ENCODE measurements at regions not wholly inside any gene's neighbourhood (a gene's known extent, or its start where the extent isn't known, plus 50 kb on each side); places are given as distances from the start of the nearest gene placed in this dataset.

- no peak overlapping the region for H3K27ac ChIP-seq
- H3K4me3 ChIP-seq (replicated peaks in 1 of 3), result no peak overlapping the region
- 70 to 75% methylated on average over 22 of the region's 22 CpGs for WGBS, 2 donors
- no peak for DNase-seq
- no peaks in the 10 kb centered on the region for H3K9me3 ChIP-seq
- TF ChIP-seq, protein P1, sequence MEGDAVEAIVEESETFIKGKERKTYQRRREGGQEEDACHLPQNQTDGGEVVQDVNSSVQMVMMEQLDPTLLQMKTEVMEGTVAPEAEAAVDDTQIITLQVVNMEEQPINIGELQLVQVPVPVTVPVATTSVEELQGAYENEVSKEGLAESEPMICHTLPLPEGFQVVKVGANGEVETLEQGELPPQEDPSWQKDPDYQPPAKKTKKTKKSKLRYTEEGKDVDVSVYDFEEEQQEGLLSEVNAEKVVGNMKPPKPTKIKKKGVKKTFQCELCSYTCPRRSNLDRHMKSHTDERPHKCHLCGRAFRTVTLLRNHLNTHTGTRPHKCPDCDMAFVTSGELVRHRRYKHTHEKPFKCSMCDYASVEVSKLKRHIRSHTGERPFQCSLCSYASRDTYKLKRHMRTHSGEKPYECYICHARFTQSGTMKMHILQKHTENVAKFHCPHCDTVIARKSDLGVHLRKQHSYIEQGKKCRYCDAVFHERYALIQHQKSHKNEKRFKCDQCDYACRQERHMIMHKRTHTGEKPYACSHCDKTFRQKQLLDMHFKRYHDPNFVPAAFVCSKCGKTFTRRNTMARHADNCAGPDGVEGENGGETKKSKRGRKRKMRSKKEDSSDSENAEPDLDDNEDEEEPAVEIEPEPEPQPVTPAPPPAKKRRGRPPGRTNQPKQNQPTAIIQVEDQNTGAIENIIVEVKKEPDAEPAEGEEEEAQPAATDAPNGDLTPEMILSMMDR (IDR thresholded peaks at IDR 0.05), result no peak
- TF ChIP-seq POLR2A (IDR thresholded peaks at IDR 0.05), result no peak
- no peaks in the 10 kb centered on the region for H3K36me3 ChIP-seq
- H3K27me3 ChIP-seq, result no peaks in the 10 kb centered on the region
- intact Hi-C loops (cut with DNase I), result no loop called here
- H3K4me1 ChIP-seq, result no peaks in the 10 kb centered on the region
These were observed 81.7 kb upstream of the SHISAL1 start for GRCh38 chr22:44394246-44395117.

DNA sequence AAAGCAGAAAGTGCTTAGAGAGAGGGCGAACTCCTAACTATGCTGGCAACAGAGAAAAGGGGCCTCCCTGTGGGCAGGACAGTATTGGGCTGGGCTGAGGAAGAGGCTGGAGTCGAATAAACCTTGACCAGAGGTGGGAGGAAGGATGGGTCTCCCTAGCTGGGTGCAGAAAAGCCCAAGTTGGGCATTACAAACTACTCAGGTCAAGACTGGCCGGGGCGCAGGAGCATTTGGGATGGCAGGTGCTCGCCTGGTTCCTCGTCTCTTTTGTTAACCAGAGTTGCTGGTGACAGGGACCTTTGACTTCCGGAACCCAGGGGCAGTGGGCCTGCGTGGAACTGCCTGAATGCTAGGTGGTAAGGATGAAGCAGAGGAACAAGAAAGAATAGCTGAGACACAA, 80.3 kb upstream of the SHISAL1 start:
- H3K27me3 ChIP-seq, result no peaks in the 10 kb centered on the region
- intact Hi-C loops (cut with DNase I), result no loop called here
- TF ChIP-seq, protein P1 (IDR thresholded peaks at IDR 0.05), result no peak
- TF ChIP-seq POLR2A (IDR thresholded peaks at IDR 0.05), result no peak
- H3K4me1 ChIP-seq, result no peaks in the 10 kb centered on the region
- WGBS, 2 donors, result 72 to 91% methylated on average over 8 of the region's 8 CpGs
- DNase-seq, result no peak
- no peak overlapping the region for H3K4me3 ChIP-seq (replicated peaks in 1 of 3)
- H3K9me3 ChIP-seq, result no peaks in the 10 kb centered on the region
- H3K27ac ChIP-seq, result no peak overlapping the region
- no peaks in the 10 kb centered on the region for H3K36me3 ChIP-seq

DNA sequence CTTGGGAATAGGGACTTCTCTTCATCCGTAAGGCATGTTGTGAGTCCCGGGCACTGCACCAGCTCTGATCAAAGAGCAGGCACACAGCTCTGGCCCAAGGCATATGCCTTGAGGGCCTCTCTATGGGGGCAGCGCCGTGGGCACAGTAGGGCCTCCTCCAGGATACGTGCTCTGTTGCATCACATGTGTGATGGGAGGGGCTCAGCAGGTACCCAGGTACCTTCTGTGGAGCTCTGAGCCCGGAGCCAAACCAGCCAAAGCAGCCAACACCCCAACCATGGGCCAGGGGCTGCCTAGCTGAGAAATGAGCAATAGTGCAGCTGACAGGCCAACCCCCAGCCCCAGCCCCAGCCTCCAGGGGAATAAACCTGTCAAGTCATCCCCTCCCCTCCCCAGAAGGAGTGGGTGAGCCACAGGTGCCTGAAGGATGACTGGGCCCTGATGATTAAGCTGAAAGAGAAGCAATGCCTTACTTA, 79.7 kb upstream of the SHISAL1 start:
- WGBS, 2 donors, result 37 to 87% methylated on average over 3 to 6 of the region's 6 CpGs
- Histone ChIP-seq H3K9me3 (no peaks in the 10 kb centered on the region), H3K27me3 (no peaks in the 10 kb centered on the region), H3K4me3 (replicated peaks in 1 of 3) (no peak overlapping the region), H3K36me3 (no peaks in the 10 kb centered on the region), H3K4me1 (no peaks in the 10 kb centered on the region), H3K27ac (no peak overlapping the region)
- no peak for DNase-seq
- TF ChIP-seq, protein P1 (IDR thresholded peaks at IDR 0.05), result no peak
- TF ChIP-seq POLR2A (IDR thresholded peaks at IDR 0.05), result no peak
- intact Hi-C loops (cut with DNase I), result no loop called here

GRCh38 chr22:44391481-44392445, 79.0 kb upstream of the SHISAL1 start:
- no peaks in the 10 kb centered on the region for H3K27me3 ChIP-seq
- no peak overlapping the region for H3K27ac ChIP-seq
- no peaks in the 10 kb centered on the region for H3K9me3 ChIP-seq
- H3K4me3 ChIP-seq (replicated peaks in 1 of 3), result no peak overlapping the region
- no peak for TF ChIP-seq POLR2A (IDR thresholded peaks at IDR 0.05)
- TF ChIP-seq, protein P1 (IDR thresholded peaks at IDR 0.05), result no peak
- no peaks in the 10 kb centered on the region for H3K36me3 ChIP-seq
- no peak for DNase-seq
- intact Hi-C loops (cut with DNase I), result no loop called here
- WGBS, 2 donors, result 62% methylated on average over 19 to 23 of the region's 23 CpGs
- H3K4me1 ChIP-seq, result no peaks in the 10 kb centered on the region
